ENCODE measurements at regions not wholly inside any gene's neighbourhood (a gene's known extent, or its start where the extent isn't known, plus 50 kb on each side); places are given as distances from the start of the nearest gene placed in this dataset.
"Not testable (repeated sequence)": the region's sequence is repeated elsewhere in the genome, so short reads cannot be mapped to it uniquely, and the experiment has no call there.

DNA sequence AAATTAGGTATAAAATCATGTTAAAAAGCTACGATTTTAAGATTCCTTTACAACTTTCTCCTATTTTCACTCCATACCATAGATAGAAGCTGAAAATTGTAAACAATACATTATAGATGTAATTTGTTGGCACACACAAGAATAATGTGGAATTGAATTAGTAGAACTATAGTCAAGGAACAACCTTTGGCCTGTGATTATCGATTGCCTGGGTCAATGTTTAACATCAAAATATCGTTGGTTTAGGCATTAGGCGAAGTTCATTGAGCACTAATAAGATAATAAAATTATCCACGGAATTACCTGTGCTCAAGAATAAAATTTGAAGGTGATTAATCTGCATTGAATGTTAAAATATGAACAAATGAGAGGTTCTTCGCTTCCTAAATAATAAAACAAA is 455.1 kb upstream of the ZP4 start:
- H3K9me3 ChIP-seq (ENCODE audit: control insufficient read depth, insufficient read depth, low read depth, low read length): peaks cover 3% of the 10 kb centered on the region; the same call in 1 of the 2 replicates
- no peaks in the 10 kb centered on the region for H3K36me3 ChIP-seq (ENCODE audit: control insufficient read depth, insufficient read depth, low read length)
- H3K9ac ChIP-seq (ENCODE audit: low read length): no peak overlapping the region
- no peaks in the 10 kb centered on the region for H3K27me3 ChIP-seq (ENCODE audit: control insufficient read depth, insufficient read depth, low read length)
- no peak overlapping the region for H3K27ac ChIP-seq (ENCODE audit: low read depth, low read length)
- H3K4me3 ChIP-seq (ENCODE audit: low read depth, low read length): no peak overlapping the region
- H3K4me1 ChIP-seq (ENCODE audit: control insufficient read depth, insufficient read depth, low read length): no peaks in the 10 kb centered on the region

DNA sequence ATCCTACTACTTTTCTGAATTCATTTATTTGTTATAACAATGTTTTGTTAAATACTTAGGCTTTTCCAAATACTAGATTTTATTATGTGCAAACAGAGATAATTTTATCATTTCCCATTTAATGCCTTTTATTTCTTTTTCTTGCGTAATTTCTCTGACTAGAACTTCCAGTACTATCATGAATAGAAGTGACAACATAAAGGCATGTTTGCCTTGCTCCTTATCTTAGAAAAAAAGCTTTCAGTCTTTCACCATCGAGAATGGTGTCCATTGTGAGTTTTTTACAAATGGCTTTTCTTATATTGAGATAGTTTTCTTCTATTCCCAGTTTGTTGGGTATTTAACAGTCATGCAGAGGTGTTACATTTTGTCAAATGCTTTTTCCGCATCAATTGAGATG is 453.1 kb upstream of the ZP4 start:
- H3K9ac ChIP-seq (ENCODE audit: low read length): no peak overlapping the region
- H3K36me3 ChIP-seq (ENCODE audit: control insufficient read depth, insufficient read depth, low read length): no peaks in the 10 kb centered on the region
- no peaks in the 10 kb centered on the region for H3K4me1 ChIP-seq (ENCODE audit: control insufficient read depth, insufficient read depth, low read length)
- no peaks in the 10 kb centered on the region for H3K27me3 ChIP-seq (ENCODE audit: control insufficient read depth, insufficient read depth, low read length)
- peaks cover 3% of the 10 kb centered on the region; the same call in 1 of the 2 replicates for H3K9me3 ChIP-seq (ENCODE audit: control insufficient read depth, insufficient read depth, low read depth, low read length)
- no peak overlapping the region for H3K27ac ChIP-seq (ENCODE audit: low read depth, low read length)
- no peak overlapping the region for H3K4me3 ChIP-seq (ENCODE audit: low read depth, low read length)

DNA sequence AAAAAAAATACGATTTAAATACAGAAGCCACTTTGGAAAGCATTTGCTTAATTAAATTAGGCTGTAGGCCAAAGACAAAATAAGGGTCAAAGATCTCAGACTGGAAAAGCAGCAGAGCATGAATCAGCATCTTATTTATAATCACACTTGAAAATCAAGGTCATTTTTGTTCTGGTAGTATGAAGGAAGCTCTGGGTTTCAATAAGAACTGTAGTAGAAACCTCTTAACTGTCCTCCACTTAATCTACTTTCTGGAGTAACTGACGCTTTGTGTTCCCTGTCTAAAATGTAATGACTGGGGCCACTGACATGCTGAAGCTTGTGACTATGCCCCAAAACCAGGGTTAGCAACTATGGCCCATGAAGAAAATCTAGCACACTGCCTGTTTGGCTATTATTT is 450.7 kb upstream of the ZP4 start:
- Histone ChIP-seq H3K9ac (ENCODE audit: low read length) (no peak overlapping the region), H3K4me3 (ENCODE audit: low read depth, low read length) (no peak overlapping the region), H3K27me3 (ENCODE audit: control insufficient read depth, insufficient read depth, low read length) (no peaks in the 10 kb centered on the region), H3K9me3 (ENCODE audit: control insufficient read depth, insufficient read depth, low read depth, low read length) (peaks cover 2% of the 10 kb centered on the region; the same call in 1 of the 2 replicates), H3K36me3 (ENCODE audit: control insufficient read depth, insufficient read depth, low read length) (no peaks in the 10 kb centered on the region), H3K4me1 (ENCODE audit: control insufficient read depth, insufficient read depth, low read length) (no peaks in the 10 kb centered on the region), H3K27ac (ENCODE audit: low read depth, low read length) (no peak overlapping the region)

DNA sequence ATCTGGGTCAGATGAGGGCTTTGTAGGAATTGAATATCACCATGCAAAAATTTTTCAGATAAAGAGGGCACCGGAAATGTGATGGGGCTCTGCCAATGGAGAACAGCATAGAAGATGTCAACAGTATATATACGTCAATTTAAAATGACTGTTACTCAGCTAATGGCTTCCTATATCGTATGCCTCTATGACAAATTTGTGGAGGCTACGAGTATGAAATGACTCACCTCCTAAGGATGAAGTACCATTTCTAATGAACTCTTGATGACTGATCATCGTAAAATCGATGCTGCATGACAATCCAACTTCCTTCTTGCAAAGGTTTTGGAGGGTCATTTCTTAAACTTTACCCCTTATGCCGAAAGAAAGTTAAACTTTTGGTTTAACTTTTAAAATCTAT is 450.3 kb upstream of the ZP4 start:
- H3K4me3 ChIP-seq (ENCODE audit: low read depth, low read length): no peak overlapping the region
- H3K36me3 ChIP-seq (ENCODE audit: control insufficient read depth, insufficient read depth, low read length): no peaks in the 10 kb centered on the region
- H3K27me3 ChIP-seq (ENCODE audit: control insufficient read depth, insufficient read depth, low read length): no peaks in the 10 kb centered on the region

DNA sequence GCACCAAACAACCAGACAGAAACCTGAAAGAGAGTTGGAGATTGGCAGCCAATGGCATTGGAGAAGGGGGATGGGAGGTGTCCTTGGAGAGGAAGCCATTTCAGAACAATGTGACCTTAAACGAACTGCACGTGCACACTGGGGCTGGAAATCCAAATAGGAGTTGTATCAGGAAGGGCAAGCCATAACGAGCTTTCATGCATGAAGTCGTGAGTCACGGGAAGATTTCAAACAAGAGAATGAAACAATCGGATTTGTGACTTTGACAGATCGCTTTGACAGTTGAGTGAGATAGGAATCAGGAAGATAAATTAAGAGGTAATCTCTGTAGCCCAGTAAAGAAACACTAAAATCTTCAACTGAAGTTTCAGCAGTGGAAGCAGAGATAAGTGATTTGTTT is 445.8 kb upstream of the ZP4 start:
- Histone ChIP-seq H3K27ac (ENCODE audit: low read depth, low read length) (no peak overlapping the region), H3K9ac (ENCODE audit: low read length) (no peak overlapping the region), H3K4me1 (ENCODE audit: control insufficient read depth, insufficient read depth, low read length) (no peaks in the 10 kb centered on the region), H3K36me3 (ENCODE audit: control insufficient read depth, insufficient read depth, low read length) (no peaks in the 10 kb centered on the region), H3K9me3 (ENCODE audit: control insufficient read depth, insufficient read depth, low read depth, low read length) (no peaks in the 10 kb centered on the region), H3K27me3 (ENCODE audit: control insufficient read depth, insufficient read depth, low read length) (no peaks in the 10 kb centered on the region), H3K4me3 (ENCODE audit: low read depth, low read length) (no peak overlapping the region)

More for the DNA sequence above, 450.3 kb upstream of the ZP4 start:
- no peak overlapping the region for H3K9ac ChIP-seq (ENCODE audit: low read length)
- H3K9me3 ChIP-seq (ENCODE audit: control insufficient read depth, insufficient read depth, low read depth, low read length): no peaks in the 10 kb centered on the region
- no peak overlapping the region for H3K27ac ChIP-seq (ENCODE audit: low read depth, low read length)
- no peaks in the 10 kb centered on the region for H3K4me1 ChIP-seq (ENCODE audit: control insufficient read depth, insufficient read depth, low read length)

DNA sequence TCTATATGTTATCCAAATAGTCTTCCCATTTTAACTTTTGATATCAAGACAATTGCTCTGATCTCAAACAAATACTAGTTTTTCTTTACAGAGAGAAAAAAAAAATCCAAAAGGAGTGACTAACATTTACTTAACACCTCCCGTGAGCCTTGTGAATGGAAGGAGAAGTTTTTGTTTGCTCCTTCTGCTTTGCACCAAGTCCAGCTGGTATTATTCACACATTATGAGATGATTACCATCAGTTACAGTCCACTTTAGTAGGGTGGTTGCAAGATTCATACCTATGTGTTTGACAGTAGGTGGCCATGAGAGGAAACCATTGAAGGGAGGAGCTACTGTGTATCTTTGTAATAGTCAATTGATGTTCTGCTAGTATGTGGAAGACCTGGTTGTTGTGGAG is 443.4 kb upstream of the ZP4 start:
- Histone ChIP-seq H3K27ac (ENCODE audit: low read depth, low read length) (no peak overlapping the region), H3K4me1 (ENCODE audit: control insufficient read depth, insufficient read depth, low read length) (no peaks in the 10 kb centered on the region), H3K4me3 (ENCODE audit: low read depth, low read length) (no peak overlapping the region), H3K9ac (ENCODE audit: low read length) (no peak overlapping the region), H3K27me3 (ENCODE audit: control insufficient read depth, insufficient read depth, low read length) (no peaks in the 10 kb centered on the region), H3K9me3 (ENCODE audit: control insufficient read depth, insufficient read depth, low read depth, low read length) (no peaks in the 10 kb centered on the region), H3K36me3 (ENCODE audit: control insufficient read depth, insufficient read depth, low read length) (no peaks in the 10 kb centered on the region)

DNA sequence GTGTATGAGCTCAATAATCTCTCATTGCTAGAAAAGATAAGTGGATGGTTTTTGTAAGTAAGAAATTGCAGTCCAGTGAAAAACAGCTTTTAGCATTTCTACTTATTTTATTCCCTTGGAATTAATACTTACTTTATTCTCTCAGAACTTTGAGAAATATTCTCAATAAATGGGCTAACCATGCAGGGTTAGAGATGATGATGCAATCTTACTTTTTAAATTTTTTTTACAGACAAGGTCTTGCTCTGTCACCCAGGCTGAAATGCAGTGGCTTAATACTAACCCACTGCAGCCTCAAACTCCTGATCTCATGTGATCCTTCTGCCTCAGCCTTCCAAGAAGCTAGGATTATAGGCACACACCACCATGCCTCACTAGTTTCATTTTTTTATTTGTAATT is 440.8 kb upstream of the ZP4 start:
- H3K9me3 ChIP-seq (ENCODE audit: control insufficient read depth, insufficient read depth, low read depth, low read length): peaks cover 5% of the 10 kb centered on the region; the same call in 1 of the 2 replicates
- no peak overlapping the region for H3K4me3 ChIP-seq (ENCODE audit: low read depth, low read length)
- H3K27ac ChIP-seq (ENCODE audit: low read depth, low read length): no peak overlapping the region
- no peaks in the 10 kb centered on the region for H3K36me3 ChIP-seq (ENCODE audit: control insufficient read depth, insufficient read depth, low read length)
- no peaks in the 10 kb centered on the region for H3K27me3 ChIP-seq (ENCODE audit: control insufficient read depth, insufficient read depth, low read length)
- H3K4me1 ChIP-seq (ENCODE audit: control insufficient read depth, insufficient read depth, low read length): no peaks in the 10 kb centered on the region
- no peak overlapping the region for H3K9ac ChIP-seq (ENCODE audit: low read length)

DNA sequence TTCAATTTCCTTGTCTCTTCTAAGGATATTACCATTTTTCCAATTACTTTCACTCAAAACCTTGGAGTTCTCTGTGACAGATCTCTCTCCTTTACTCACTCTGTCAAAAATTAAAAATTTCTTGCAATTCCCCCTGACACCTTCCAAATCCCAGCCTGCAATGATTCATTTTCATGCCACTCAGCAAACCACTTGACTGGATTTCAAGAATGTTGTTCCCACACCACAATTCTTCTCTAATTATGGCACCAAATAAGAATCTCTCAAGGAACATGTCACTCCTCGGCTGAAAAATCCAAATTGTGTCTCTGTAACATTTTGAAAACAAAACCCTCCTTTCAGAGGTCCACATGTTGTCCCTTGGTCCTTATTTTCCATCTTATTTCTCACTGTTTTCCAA is 438.9 kb upstream of the ZP4 start:
- Histone ChIP-seq H3K27me3 (ENCODE audit: control insufficient read depth, insufficient read depth, low read length) (no peaks in the 10 kb centered on the region), H3K4me1 (ENCODE audit: control insufficient read depth, insufficient read depth, low read length) (no peaks in the 10 kb centered on the region), H3K4me3 (ENCODE audit: low read depth, low read length) (no peak overlapping the region), H3K27ac (ENCODE audit: low read depth, low read length) (no peak overlapping the region), H3K9me3 (ENCODE audit: control insufficient read depth, insufficient read depth, low read depth, low read length) (peaks cover 5% of the 10 kb centered on the region; the same call in 1 of the 2 replicates), H3K9ac (ENCODE audit: low read length) (no peak overlapping the region), H3K36me3 (ENCODE audit: control insufficient read depth, insufficient read depth, low read length) (no peaks in the 10 kb centered on the region)

DNA sequence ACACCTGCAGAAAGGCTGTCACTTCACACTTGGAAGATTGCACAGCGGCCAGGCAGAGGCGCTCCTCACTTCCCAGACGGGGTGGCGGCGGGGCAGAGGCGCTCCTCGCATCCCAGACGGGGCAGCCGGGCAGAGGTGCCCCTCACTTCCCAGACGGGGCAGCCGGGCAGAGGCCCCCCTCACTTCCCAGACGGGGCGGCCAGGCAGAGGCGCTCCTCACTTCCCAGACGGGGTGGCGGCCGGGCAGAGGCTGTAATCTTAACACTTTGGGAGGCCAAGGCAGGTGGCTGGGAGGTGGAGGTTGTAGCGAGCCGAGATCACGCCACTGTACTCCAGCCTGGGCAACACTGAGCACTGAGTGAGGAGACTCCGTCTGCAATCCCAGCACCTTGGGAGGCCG is 436.3 kb upstream of the ZP4 start:
- H3K4me3 ChIP-seq (ENCODE audit: low read depth, low read length): not testable (repeated sequence)

DNA sequence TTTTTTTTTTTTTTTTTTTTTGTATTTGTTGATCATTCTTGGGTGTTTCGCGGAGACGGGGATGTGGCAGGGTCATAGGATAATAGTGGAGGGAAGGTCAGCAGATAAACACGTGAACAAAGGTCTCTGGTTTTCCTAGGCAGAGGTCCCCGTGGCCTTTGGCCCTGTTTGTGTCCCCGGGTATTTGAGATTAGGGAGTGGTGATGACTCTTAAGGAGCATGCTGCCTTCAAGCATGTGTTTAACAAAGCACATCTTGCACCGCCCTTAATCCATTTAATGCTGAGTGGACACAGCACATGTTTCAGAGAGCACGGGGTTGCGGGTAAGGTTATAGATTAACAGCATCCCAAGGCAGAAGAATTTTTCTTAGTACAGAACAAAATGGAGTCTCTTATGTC is 435.8 kb upstream of the ZP4 start:
- not testable (repeated sequence) for H3K27me3 ChIP-seq (ENCODE audit: control insufficient read depth, insufficient read depth, low read length)

More for the DNA sequence above, 436.3 kb upstream of the ZP4 start:
- H3K9me3 ChIP-seq (ENCODE audit: control insufficient read depth, insufficient read depth, low read depth, low read length); H3K4me1 ChIP-seq (ENCODE audit: control insufficient read depth, insufficient read depth, low read length); H3K27me3 ChIP-seq (ENCODE audit: control insufficient read depth, insufficient read depth, low read length); H3K27ac ChIP-seq (ENCODE audit: low read depth, low read length); H3K36me3 ChIP-seq (ENCODE audit: control insufficient read depth, insufficient read depth, low read length); H3K9ac ChIP-seq (ENCODE audit: low read length): not testable (repeated sequence)

DNA sequence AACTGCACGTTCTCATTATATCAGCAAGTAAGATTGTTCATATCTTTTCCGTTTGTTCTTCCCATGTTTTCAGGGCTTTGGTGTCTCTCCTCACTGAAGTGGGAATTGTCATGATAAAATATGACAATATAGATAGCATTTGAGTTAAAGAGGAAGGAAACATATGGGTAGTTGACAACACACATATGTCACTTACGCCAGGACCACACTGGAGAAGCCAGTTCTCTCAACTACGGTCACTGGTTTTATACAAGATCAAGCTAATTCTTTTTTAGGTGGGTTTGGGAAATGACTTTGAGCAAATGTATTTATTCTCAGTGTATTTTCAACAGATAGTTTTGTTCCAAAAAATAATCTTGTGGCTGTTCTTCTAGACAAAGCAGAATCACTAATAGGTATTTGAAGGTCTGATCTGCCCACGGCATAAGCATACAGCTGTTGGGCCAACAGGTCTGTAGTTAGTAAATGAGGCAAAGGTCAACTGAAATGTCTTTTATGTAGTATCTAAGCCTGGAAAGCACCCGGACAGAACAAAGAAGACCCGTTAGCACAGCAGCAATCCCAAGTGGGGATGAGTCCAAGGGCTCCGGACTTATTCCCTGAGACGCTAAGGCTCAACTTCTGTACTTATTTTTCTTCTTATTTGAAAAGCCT is 433.6 kb upstream of the ZP4 start:
- Histone ChIP-seq H3K9me3 (ENCODE audit: control insufficient read depth, insufficient read depth, low read depth, low read length) (peaks cover 12% of the 10 kb centered on the region; the same call in 1 of the 2 replicates), H3K27me3 (ENCODE audit: control insufficient read depth, insufficient read depth, low read length) (no peaks in the 10 kb centered on the region), H3K4me1 (ENCODE audit: control insufficient read depth, insufficient read depth, low read length) (no peaks in the 10 kb centered on the region), H3K36me3 (ENCODE audit: control insufficient read depth, insufficient read depth, low read length) (no peaks in the 10 kb centered on the region), H3K9ac (ENCODE audit: low read length) (no peak overlapping the region), H3K27ac (ENCODE audit: low read depth, low read length) (no peak overlapping the region), H3K4me3 (ENCODE audit: low read depth, low read length) (no peak overlapping the region)

More for the DNA sequence above, 435.8 kb upstream of the ZP4 start:
- H3K4me1 ChIP-seq (ENCODE audit: control insufficient read depth, insufficient read depth, low read length); H3K9me3 ChIP-seq (ENCODE audit: control insufficient read depth, insufficient read depth, low read depth, low read length); H3K27ac ChIP-seq (ENCODE audit: low read depth, low read length); H3K36me3 ChIP-seq (ENCODE audit: control insufficient read depth, insufficient read depth, low read length); H3K4me3 ChIP-seq (ENCODE audit: low read depth, low read length); H3K9ac ChIP-seq (ENCODE audit: low read length): not testable (repeated sequence)

Data from HUES6 (cell line).